ENCODE measurements at regions not wholly inside any gene's neighbourhood (a gene's known extent, or its start where the extent isn't known, plus 50 kb on each side); places are given as distances from the start of the nearest gene placed in this dataset.

DNA sequence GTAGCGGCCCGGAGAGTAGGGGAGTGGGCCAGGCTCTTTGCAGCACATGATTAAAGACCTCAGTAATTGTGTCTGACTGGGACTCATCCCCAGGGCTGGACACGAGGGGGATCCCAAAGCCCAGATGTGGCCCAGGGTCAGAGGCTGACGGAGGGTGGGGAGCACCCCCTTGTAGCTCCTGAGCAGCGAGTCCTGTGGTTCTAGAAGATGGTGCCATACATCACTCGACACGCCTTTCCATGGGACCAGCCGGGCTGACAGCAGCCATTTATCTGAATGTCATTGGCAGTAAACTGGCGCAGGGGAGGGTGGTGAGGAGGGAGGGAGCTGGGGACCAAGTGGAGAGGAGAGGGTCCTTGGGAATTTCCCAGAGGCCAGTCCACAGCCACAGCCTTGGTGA is 65.1 kb upstream of the FAM222A start:
- Histone ChIP-seq H3K36me3 (ENCODE audit: control insufficient read depth, insufficient read depth, low read length, severe bottlenecking) (no peaks in the 10 kb centered on the region), H3K4me3 (ENCODE audit: low read length) (no peak overlapping the region), H3K9ac (ENCODE audit: low read length) (no peak overlapping the region), H3K4me1 (ENCODE audit: control insufficient read depth, insufficient read depth, low read length) (no peaks in the 10 kb centered on the region), H3K27me3 (replicated peaks; ENCODE audit: control insufficient read depth, insufficient read depth, low read length) (peaks cover 95% of the 10 kb centered on the region), H3K9me3 (ENCODE audit: control insufficient read depth, low read length) (peaks cover 8% of the 10 kb centered on the region)
- no peak for DNase-seq (ENCODE audit: low read depth)

DNA sequence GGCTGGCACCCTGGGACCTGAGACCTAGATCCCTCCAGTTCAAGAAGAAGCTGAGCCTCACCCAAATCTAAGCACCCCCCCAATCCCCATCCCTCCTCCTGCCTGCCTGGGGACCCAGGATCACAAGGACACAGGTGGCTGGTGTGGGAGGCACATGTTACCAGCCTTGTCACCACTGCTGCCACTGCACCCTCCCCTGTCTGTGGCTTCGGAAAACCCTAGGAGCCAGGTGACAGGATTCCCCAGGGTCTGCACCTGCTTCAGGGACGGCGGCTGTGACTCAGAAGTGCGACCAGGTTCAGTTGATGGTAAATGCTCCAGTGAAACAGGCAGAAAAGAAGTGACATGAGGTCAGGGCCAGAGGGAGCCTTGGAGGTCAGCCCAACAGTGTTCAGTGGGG is 62.8 kb upstream of the FAM222A start:
- no peaks in the 10 kb centered on the region for H3K4me1 ChIP-seq (ENCODE audit: control insufficient read depth, insufficient read depth, low read length)
- H3K36me3 ChIP-seq (ENCODE audit: control insufficient read depth, insufficient read depth, low read length, severe bottlenecking) = no peaks in the 10 kb centered on the region
- peaks cover 95% of the 10 kb centered on the region for H3K27me3 ChIP-seq (replicated peaks; ENCODE audit: control insufficient read depth, insufficient read depth, low read length)
- H3K9ac ChIP-seq (ENCODE audit: low read length) = no peak overlapping the region
- no peak for DNase-seq (ENCODE audit: low read depth)
- no peak overlapping the region for H3K4me3 ChIP-seq (ENCODE audit: low read length)
- peaks cover 8% of the 10 kb centered on the region for H3K9me3 ChIP-seq (ENCODE audit: control insufficient read depth, low read length)

DNA sequence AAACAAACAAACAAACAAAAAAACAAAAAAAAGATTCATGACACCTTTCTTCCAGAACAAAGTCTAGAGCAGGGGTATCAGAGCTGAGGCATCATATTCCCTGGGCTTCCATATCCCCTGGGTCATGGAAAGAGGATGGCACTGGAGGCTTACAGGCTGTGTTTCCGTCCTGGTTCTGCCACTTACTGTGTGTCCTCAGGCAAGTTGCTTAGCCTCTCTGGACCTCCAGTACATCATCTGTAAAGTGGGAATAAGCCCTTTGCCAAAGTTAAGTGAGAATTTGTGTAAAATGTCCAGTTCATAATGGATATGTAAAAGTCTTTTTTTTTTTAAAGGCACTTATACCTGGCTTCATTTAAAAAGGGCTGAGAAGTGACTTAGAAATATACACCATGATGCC is 62.0 kb upstream of the FAM222A start:
- H3K36me3 ChIP-seq (ENCODE audit: control insufficient read depth, insufficient read depth, low read length, severe bottlenecking) = no peaks in the 10 kb centered on the region
- no peak overlapping the region for H3K9ac ChIP-seq (ENCODE audit: low read length)
- no peaks in the 10 kb centered on the region for H3K4me1 ChIP-seq (ENCODE audit: control insufficient read depth, insufficient read depth, low read length)
- peaks cover 91% of the 10 kb centered on the region for H3K27me3 ChIP-seq (replicated peaks; ENCODE audit: control insufficient read depth, insufficient read depth, low read length)
- H3K4me3 ChIP-seq (ENCODE audit: low read length) = no peak overlapping the region
- peaks cover 8% of the 10 kb centered on the region for H3K9me3 ChIP-seq (ENCODE audit: control insufficient read depth, low read length)
- no peak for DNase-seq (ENCODE audit: low read depth)

- Histone ChIP-seq H3K27me3 (replicated peaks; ENCODE audit: control insufficient read depth, insufficient read depth, low read length) (peaks cover 88% of the 10 kb centered on the region), H3K36me3 (ENCODE audit: control insufficient read depth, insufficient read depth, low read length, severe bottlenecking) (no peaks in the 10 kb centered on the region), H3K4me1 (ENCODE audit: control insufficient read depth, insufficient read depth, low read length) (no peaks in the 10 kb centered on the region), H3K9me3 (ENCODE audit: control insufficient read depth, low read length) (peaks cover 8% of the 10 kb centered on the region), H3K9ac (ENCODE audit: low read length) (no peak overlapping the region), H3K4me3 (ENCODE audit: low read length) (no peak overlapping the region)
- no peak for DNase-seq (ENCODE audit: low read depth)
Measured at GRCh38 chr12:109652233-109652976, 61.2 kb upstream of the FAM222A start.

- H3K4me3 ChIP-seq (ENCODE audit: low read length) = no peak overlapping the region
- H3K9ac ChIP-seq (ENCODE audit: low read length) = no peak overlapping the region
- H3K4me1 ChIP-seq (ENCODE audit: control insufficient read depth, insufficient read depth, low read length) = no peaks in the 10 kb centered on the region
- peaks cover 8% of the 10 kb centered on the region for H3K9me3 ChIP-seq (ENCODE audit: control insufficient read depth, low read length)
- DNase-seq (ENCODE audit: low read depth) = no peak
- no peaks in the 10 kb centered on the region for H3K36me3 ChIP-seq (ENCODE audit: control insufficient read depth, insufficient read depth, low read length, severe bottlenecking)
- peaks cover 88% of the 10 kb centered on the region for H3K27me3 ChIP-seq (replicated peaks; ENCODE audit: control insufficient read depth, insufficient read depth, low read length)
Measured at GRCh38 chr12:109652977-109653264, 60.7 kb upstream of the FAM222A start.

GRCh38 chr12:109653890-109654289 is 59.7 kb upstream of the FAM222A start:
- peaks cover 88% of the 10 kb centered on the region for H3K27me3 ChIP-seq (replicated peaks; ENCODE audit: control insufficient read depth, insufficient read depth, low read length)
- H3K4me1 ChIP-seq (ENCODE audit: control insufficient read depth, insufficient read depth, low read length) = no peaks in the 10 kb centered on the region

GRCh38 chr12:109654357-109654756 is 59.3 kb upstream of the FAM222A start:
- Histone ChIP-seq H3K36me3 (ENCODE audit: control insufficient read depth, insufficient read depth, low read length, severe bottlenecking) (no peaks in the 10 kb centered on the region), H3K9me3 (ENCODE audit: control insufficient read depth, low read length) (peaks cover 8% of the 10 kb centered on the region), H3K4me1 (ENCODE audit: control insufficient read depth, insufficient read depth, low read length) (no peaks in the 10 kb centered on the region), H3K9ac (ENCODE audit: low read length) (no peak overlapping the region), H3K27me3 (replicated peaks; ENCODE audit: control insufficient read depth, insufficient read depth, low read length) (peaks cover 89% of the 10 kb centered on the region), H3K4me3 (ENCODE audit: low read length) (no peak overlapping the region)
- DNase-seq (ENCODE audit: low read depth) = no peak

More at GRCh38 chr12:109653890-109654289, 59.7 kb upstream of the FAM222A start:
- Histone ChIP-seq H3K9ac (ENCODE audit: low read length) (no peak overlapping the region), H3K9me3 (ENCODE audit: control insufficient read depth, low read length) (peaks cover 8% of the 10 kb centered on the region), H3K4me3 (ENCODE audit: low read length) (no peak overlapping the region), H3K36me3 (ENCODE audit: control insufficient read depth, insufficient read depth, low read length, severe bottlenecking) (no peaks in the 10 kb centered on the region)
- DNase-seq (ENCODE audit: low read depth) = no peak

GRCh38 chr12:109655578-109655977 is 58.0 kb upstream of the FAM222A start:
- H3K4me3 ChIP-seq (ENCODE audit: low read length) = no peak overlapping the region
- H3K9ac ChIP-seq (ENCODE audit: low read length) = no peak overlapping the region
- H3K4me1 ChIP-seq (ENCODE audit: control insufficient read depth, insufficient read depth, low read length) = no peaks in the 10 kb centered on the region
- H3K9me3 ChIP-seq (ENCODE audit: control insufficient read depth, low read length) = peaks cover 13% of the 10 kb centered on the region
- H3K27me3 ChIP-seq (replicated peaks; ENCODE audit: control insufficient read depth, insufficient read depth, low read length) = peaks cover 81% of the 10 kb centered on the region
- DNase-seq (ENCODE audit: low read depth) = no peak
- H3K36me3 ChIP-seq (ENCODE audit: control insufficient read depth, insufficient read depth, low read length, severe bottlenecking) = no peaks in the 10 kb centered on the region

GRCh38 chr12:109656743-109657142 is 56.9 kb upstream of the FAM222A start:
- DNase-seq (ENCODE audit: low read depth) = no peak
- H3K36me3 ChIP-seq (ENCODE audit: control insufficient read depth, insufficient read depth, low read length, severe bottlenecking) = no peaks in the 10 kb centered on the region
- no peak overlapping the region for H3K9ac ChIP-seq (ENCODE audit: low read length)
- H3K4me3 ChIP-seq (ENCODE audit: low read length) = no peak overlapping the region
- H3K4me1 ChIP-seq (ENCODE audit: control insufficient read depth, insufficient read depth, low read length) = no peaks in the 10 kb centered on the region
- H3K27me3 ChIP-seq (replicated peaks; ENCODE audit: control insufficient read depth, insufficient read depth, low read length) = peaks cover 71% of the 10 kb centered on the region
- H3K9me3 ChIP-seq (ENCODE audit: control insufficient read depth, low read length) = peaks cover 13% of the 10 kb centered on the region

- H3K9ac ChIP-seq (ENCODE audit: low read length) = no peak overlapping the region
- peaks cover 39% of the 10 kb centered on the region for H3K27me3 ChIP-seq (replicated peaks; ENCODE audit: control insufficient read depth, insufficient read depth, low read length)
- H3K4me3 ChIP-seq (ENCODE audit: low read length) = no peak overlapping the region
- no peaks in the 10 kb centered on the region for H3K36me3 ChIP-seq (ENCODE audit: control insufficient read depth, insufficient read depth, low read length, severe bottlenecking)
- H3K4me1 ChIP-seq (ENCODE audit: control insufficient read depth, insufficient read depth, low read length) = no peaks in the 10 kb centered on the region
- peaks cover 5% of the 10 kb centered on the region for H3K9me3 ChIP-seq (ENCODE audit: control insufficient read depth, low read length)
- no peak for DNase-seq (ENCODE audit: low read depth)
Measured at GRCh38 chr12:109663795-109664194, 49.8 kb upstream of the FAM222A start.

Data from adipocyte (in vitro differentiated cells).